Stomach (tissue), 8 donors: ENCODE measurements at regions not wholly inside any gene's neighbourhood (a gene's known extent, or its start where the extent isn't known, plus 50 kb on each side); places are given as distances from the start of the nearest gene placed in this dataset.

Experiments used
- DNase-seq, 2 donors: peaks; one replicate each; pipeline versions ENCODE4 v3.0.0 to v3.0.0-alpha.2; 2013 to 2019
- H3K27ac ChIP-seq, 5 donors: fragments of 200-600 bp in 4 of 5; sonication (generic) in 4 of 5; one replicate each; pipeline ENCODE4 v1.5.1; 2013 to 2019; ENCODE audit warnings: mild to moderate bottlenecking in 1 of 5, moderate library complexity in 1 of 5
- H3K27me3 ChIP-seq, 3 donors: fragments of 200-600 bp; sonication (generic); one replicate each; pipeline ENCODE4 v1.5.1; 2017 to 2019; ENCODE audit warnings: mixed run types in 1 of 3
- H3K36me3 ChIP-seq, 4 donors: fragments of 200-600 bp; sonication (generic); 1 replicate in 3 of 4; 2 replicates in 1 of 4; pipeline ENCODE4 v1.5.1; 2016 to 2019
- H3K4me1 ChIP-seq, 4 donors: fragments of 200-600 bp; sonication (generic); one replicate each; pipeline ENCODE4 v1.5.1; 2016 to 2019
- H3K4me3 ChIP-seq, 4 donors: fragments of 200-600 bp; sonication (generic) in 3 of 4; one replicate each; pipeline ENCODE4 v1.5.1; 2016 to 2019; ENCODE audit warnings: mild to moderate bottlenecking in 1 of 4
- H3K9me3 ChIP-seq, 4 donors: fragments of 200-600 bp; sonication (generic); one replicate each; pipeline ENCODE4 v1.5.1; 2016 to 2019
- CTCF ChIP-seq, 7 experiments: fragments of 450-650 bp in 4 of 7; fragments of 200-600 bp in 3 of 7; sonication (generic) in 3 of 7; IDR thresholded peaks; one replicate each; pipeline ENCODE4 v1.5.1; 2016 to 2019; ENCODE audit warnings: antibody characterized with exemption in 7 of 7, control low read depth in 2 of 7, mild to moderate bottlenecking in 1 of 7
- EP300 ChIP-seq: sonication (generic); formaldehyde crosslinking; IDR thresholded peaks from one replicate; pipeline ENCODE4 v1.6.1; 2017; ENCODE audit warnings: antibody characterized with exemption
- POLR2A ChIP-seq, 4 donors: fragments of 450-650 bp; IDR thresholded peaks; one replicate each; pipeline ENCODE4 v1.6.1; 2016; ENCODE audit warnings: antibody characterized with exemption in 4 of 4, control low read depth in 2 of 4, mild to moderate bottlenecking in 1 of 4, moderate library complexity in 1 of 4
- POLR2AphosphoS5 ChIP-seq, 3 donors: sonication (generic); formaldehyde crosslinking; IDR thresholded peaks; one replicate each; pipeline ENCODE4 v1.6.1; 2016; ENCODE audit warnings: antibody characterized with exemption in 3 of 3
- WGBS, 5 donors: extraction: QIAGEN DNeasy Blood & Tissue Kit in 3 of 5; methylation state at CpG; one replicate each; pipeline versions ENCODE4 v1.1.5 to v1.1.7; 2013 to 2018; 5-methylcytosine and 5-hydroxymethylcytosine counted together
- intact Hi-C: fragments of 100-400 bp; cut with DNase I; formaldehyde crosslinking; loops from one replicate; pipeline ENCODE4 v1.15.1; 2023; ENCODE audit warnings: low total_unique reads
- donor health status: healthy with polysubstance abuse.
- donor health status: Bipolar disorder and iron deficiency.
- donor health status: healthy.

- Histone ChIP-seq H3K4me3 (no peak overlapping the region), H3K4me1 (no peaks in the 10 kb centered on the region), H3K9me3 (no peaks in the 10 kb centered on the region), H3K27ac (no peak overlapping the region), H3K27me3 (no peaks in the 10 kb centered on the region), H3K36me3 (no peaks in the 10 kb centered on the region)
- intact Hi-C loops: no loop called here
- TF ChIP-seq CTCF (IDR thresholded peaks at IDR 0.05) (no peak), POLR2A (IDR thresholded peaks at IDR 0.05) (no peak), EP300 (no peak), POLR2AphosphoS5 (IDR thresholded peaks at IDR 0.05) (no peak)
- no peak for DNase-seq
- WGBS, 5 donors: 84 to 93% (median 86%) methylated on average over 3 of the region's 3 CpGs
Measured at GRCh38 chr3:106007512-106007911, 138.7 kb upstream of the CBLB start.

DNA sequence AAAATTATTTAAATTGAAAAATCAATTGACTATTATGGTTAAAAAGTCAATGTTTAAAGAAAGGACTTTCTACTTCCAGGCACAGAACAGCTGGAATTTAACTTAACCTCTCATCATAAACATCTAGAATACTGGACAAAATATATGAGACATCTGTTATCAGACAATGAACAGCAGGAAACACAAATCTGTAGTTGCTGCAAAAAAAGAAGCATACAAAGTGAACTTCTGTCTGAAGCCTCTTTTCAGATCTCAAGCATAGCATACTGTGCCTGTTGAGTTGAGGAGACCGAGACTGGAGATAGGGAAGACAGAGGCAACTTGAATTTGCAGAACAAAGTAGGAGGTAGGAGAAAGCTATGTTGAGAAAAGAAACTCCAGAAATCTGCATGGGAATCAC lies 140.0 kb upstream of the CBLB start:
- H3K36me3 ChIP-seq: no peaks in the 10 kb centered on the region
- intact Hi-C loops: no loop called here
- no peak overlapping the region for H3K27ac ChIP-seq
- H3K27me3 ChIP-seq: no peaks in the 10 kb centered on the region
- TF ChIP-seq EP300 (no peak), POLR2A (IDR thresholded peaks at IDR 0.05) (no peak), POLR2AphosphoS5 (IDR thresholded peaks at IDR 0.05) (no peak), CTCF (IDR thresholded peaks at IDR 0.05) (no peak)
- no peaks in the 10 kb centered on the region for H3K9me3 ChIP-seq
- no peak overlapping the region for H3K4me3 ChIP-seq
- 68 to 81% (median 76%) methylated on average over 1 of the region's 1 CpG for WGBS, 5 donors
- H3K4me1 ChIP-seq: no peaks in the 10 kb centered on the region
- DNase-seq: no peak

GRCh38 chr3:106010829-106011228 lies 142.0 kb upstream of the CBLB start:
- intact Hi-C loops: no loop called here
- Histone ChIP-seq H3K27me3 (no peaks in the 10 kb centered on the region), H3K9me3 (no peaks in the 10 kb centered on the region), H3K36me3 (no peaks in the 10 kb centered on the region), H3K27ac (no peak overlapping the region), H3K4me1 (no peaks in the 10 kb centered on the region), H3K4me3 (no peak overlapping the region)
- TF ChIP-seq CTCF (IDR thresholded peaks at IDR 0.05) (no peak), POLR2AphosphoS5 (IDR thresholded peaks at IDR 0.05) (no peak), EP300 (no peak), POLR2A (IDR thresholded peaks at IDR 0.05) (no peak)
- no peak for DNase-seq
- WGBS, 5 donors: 59 to 74% (median 70%) methylated on average over 3 of the region's 3 CpGs

- TF ChIP-seq POLR2AphosphoS5 (IDR thresholded peaks at IDR 0.05): no peak
- no peak for TF ChIP-seq POLR2A (IDR thresholded peaks at IDR 0.05)
- no peak for TF ChIP-seq EP300
- no peak for TF ChIP-seq CTCF (IDR thresholded peaks at IDR 0.05)
- H3K36me3 ChIP-seq: no peaks in the 10 kb centered on the region
- no peaks in the 10 kb centered on the region for H3K27me3 ChIP-seq
- 73 to 89% (median 85%) methylated on average over 2 of the region's 2 CpGs for WGBS, 5 donors
- peaks cover 0 to 4% (median 0%) of the 10 kb centered on the region in 4 donors for H3K9me3 ChIP-seq
- H3K4me1 ChIP-seq: no peaks in the 10 kb centered on the region
- intact Hi-C loops: no loop called here
- no peak overlapping the region for H3K27ac ChIP-seq
- no peak for DNase-seq
- H3K4me3 ChIP-seq: no peak overlapping the region
Measured at GRCh38 chr3:106013971-106014370, 145.2 kb upstream of the CBLB start.
